Trophoblast cell (in vitro differentiated cells and primary cell): ENCODE measurements at regions not wholly inside any gene's neighbourhood (a gene's known extent, or its start where the extent isn't known, plus 50 kb on each side); places are given as distances from the start of the nearest gene placed in this dataset.

Experiments used
- DNase-seq, 2 donors: peaks; one replicate each; pipeline ENCODE4 v3.0.0-alpha.2; 2016
- H2AFZ ChIP-seq: 2 replicates; pipeline ENCODE4 v1.6.1; 2013; ENCODE audit warnings: low read length, moderate library complexity, mild to moderate bottlenecking; ENCODE audit not compliant: insufficient read depth, poor library complexity
- H2AK5ac ChIP-seq: 2 replicates; pipeline ENCODE4 v1.6.1; 2013; ENCODE audit warnings: mild to moderate bottlenecking, low read length
- H2BK120ac ChIP-seq: 2 replicates; pipeline ENCODE4 v1.6.1; 2013; ENCODE audit warnings: low read length, mild to moderate bottlenecking, moderate library complexity; ENCODE audit not compliant: insufficient read depth, poor library complexity
- H2BK12ac ChIP-seq: 2 replicates; pipeline ENCODE4 v1.6.1; 2013; ENCODE audit warnings: mild to moderate bottlenecking, low read length, moderate library complexity
- H2BK5ac ChIP-seq: 2 replicates; pipeline ENCODE4 v1.6.1; 2013; ENCODE audit warnings: low read length, low read depth, moderate library complexity, mild to moderate bottlenecking; ENCODE audit not compliant: poor library complexity
- H3K14ac ChIP-seq: 2 replicates; pipeline ENCODE4 v1.6.1; 2013; ENCODE audit warnings: mild to moderate bottlenecking, low read length
- H3K18ac ChIP-seq: 2 replicates; pipeline ENCODE4 v1.6.1; 2013; ENCODE audit warnings: mild to moderate bottlenecking, low read length
- H3K23ac ChIP-seq: 2 replicates; pipeline ENCODE4 v1.6.1; 2013; ENCODE audit warnings: low read length
- H3K27ac ChIP-seq: 2 replicates; pipeline ENCODE4 v1.5.1; 2013; ENCODE audit warnings: low read depth, mild to moderate bottlenecking, inconsistent platforms, low read length, moderate library complexity
- H3K27me3 ChIP-seq: 2 replicates; pipeline ENCODE4 v1.6.1; 2013; ENCODE audit warnings: inconsistent platforms, mild to moderate bottlenecking, low read length, moderate library complexity; ENCODE audit not compliant: insufficient read depth
- H3K36me3 ChIP-seq, 2 experiments: 1 replicate in 1 of 2; 2 replicates in 1 of 2; pipeline ENCODE4 v1.6.1; 2013; ENCODE audit warnings: low read length in 2 of 2, mild to moderate bottlenecking in 2 of 2, moderate library complexity in 1 of 2; ENCODE audit not compliant: insufficient read depth in 2 of 2, control insufficient read depth in 1 of 2
- H3K4ac ChIP-seq: 2 replicates; pipeline ENCODE4 v1.6.1; 2013; ENCODE audit warnings: low read depth, mild to moderate bottlenecking, low read length, moderate library complexity
- H3K4me1 ChIP-seq, 2 experiments: 1 replicate in 1 of 2; 2 replicates in 1 of 2; pipeline ENCODE4 v1.6.1; 2013; ENCODE audit warnings: low read length in 2 of 2, mild to moderate bottlenecking in 2 of 2, moderate library complexity in 1 of 2; ENCODE audit not compliant: insufficient read depth in 2 of 2, control insufficient read depth in 1 of 2
- H3K4me2 ChIP-seq: 2 replicates; pipeline ENCODE4 v1.6.1; 2013; ENCODE audit warnings: inconsistent platforms, mild to moderate bottlenecking, low read length, moderate library complexity
- H3K4me3 ChIP-seq: 2 replicates; pipeline ENCODE4 v1.5.1; 2013; ENCODE audit warnings: mild to moderate bottlenecking, low read depth, low read length, inconsistent platforms
- H3K79me1 ChIP-seq: one replicate; pipeline ENCODE4 v1.6.1; 2013; ENCODE audit warnings: low read length
- H3K79me2 ChIP-seq: 2 replicates; pipeline ENCODE4 v1.6.1; 2013; ENCODE audit warnings: low read length, mild to moderate bottlenecking; ENCODE audit not compliant: control insufficient read depth, insufficient read depth, poor library complexity
- H3K9ac ChIP-seq: 2 replicates; pipeline ENCODE4 v1.6.1; 2013; ENCODE audit warnings: mild to moderate bottlenecking, low read length
- H3K9me3 ChIP-seq: 2 replicates; pipeline ENCODE4 v1.6.1; 2013; ENCODE audit warnings: low read depth, mild to moderate bottlenecking, control low read depth, inconsistent platforms, low read length; ENCODE audit not compliant: insufficient read depth
- H4K12ac ChIP-seq: 2 replicates; pipeline ENCODE4 v1.6.1; 2013; ENCODE audit warnings: low read depth, mild to moderate bottlenecking, low read length, moderate library complexity
- H4K8ac ChIP-seq: 2 replicates; pipeline ENCODE4 v1.6.1; 2013; ENCODE audit warnings: low read depth, mild to moderate bottlenecking, low read length, moderate library complexity
- H4K91ac ChIP-seq: one replicate; pipeline ENCODE4 v1.6.1; 2013; ENCODE audit warnings: low read depth, mild to moderate bottlenecking, low read length, moderate library complexity
- WGBS: extraction: QIAGEN DNeasy Blood & Tissue Kit; methylation state at CpG from one replicate; pipeline ENCODE4 v1.1.7; 2013; ENCODE audit warnings: missing lambda C conversion rate; ENCODE audit not compliant: insufficient read length, insufficient coverage; ENCODE audit errors: extremely low coverage; 5-methylcytosine and 5-hydroxymethylcytosine counted together

GRCh38 chr11:115097796-115098408 is 406.3 kb downstream of the CADM1 start:
- H3K9ac ChIP-seq: no peak overlapping the region
- H3K79me1 ChIP-seq: no peaks in the 10 kb centered on the region
- H3K9me3 ChIP-seq: no peaks in the 10 kb centered on the region
- H3K18ac ChIP-seq: no peak overlapping the region
- no peak overlapping the region for H4K8ac ChIP-seq
- no peak for DNase-seq
- no peak overlapping the region for H3K4me2 ChIP-seq
- no peak overlapping the region for H4K12ac ChIP-seq
- no peak overlapping the region for H2BK5ac ChIP-seq
- no peak overlapping the region for H3K4me3 ChIP-seq
- no peak overlapping the region for H3K27ac ChIP-seq
- H3K23ac ChIP-seq: no peak overlapping the region
- H3K27me3 ChIP-seq: no peaks in the 10 kb centered on the region
- H2BK120ac ChIP-seq: no peak overlapping the region
- no peak overlapping the region for H2BK12ac ChIP-seq
- H3K4me1 ChIP-seq: no peaks in the 10 kb centered on the region
- no peak overlapping the region for H4K91ac ChIP-seq
- no peak overlapping the region for H3K14ac ChIP-seq
- no peaks in the 10 kb centered on the region for H3K79me2 ChIP-seq
- H3K36me3 ChIP-seq: no peaks in the 10 kb centered on the region
- WGBS: no CpG with 5 or more reads among the region's 6 CpGs
- no peak overlapping the region for H2AFZ ChIP-seq
- H2AK5ac ChIP-seq: no peak overlapping the region
- H3K4ac ChIP-seq: no peak overlapping the region

- Histone ChIP-seq H3K27me3 (no peaks in the 10 kb centered on the region), H3K9ac (no peak overlapping the region), H2AK5ac (no peak overlapping the region), H3K4me2 (no peak overlapping the region), H3K4me3 (no peak overlapping the region), H2BK120ac (no peak overlapping the region), H3K4me1 (no peaks in the 10 kb centered on the region), H4K12ac (no peak overlapping the region), H4K8ac (no peak overlapping the region), H2BK12ac (no peak overlapping the region), H3K9me3 (no peaks in the 10 kb centered on the region), H3K27ac (no peak overlapping the region), H3K18ac (no peak overlapping the region), H3K4ac (no peak overlapping the region), H2AFZ (no peak overlapping the region), H3K23ac (no peak overlapping the region), H3K79me2 (no peaks in the 10 kb centered on the region), H3K36me3 (no peaks in the 10 kb centered on the region), H2BK5ac (no peak overlapping the region), H4K91ac (no peak overlapping the region), H3K79me1 (no peaks in the 10 kb centered on the region), H3K14ac (no peak overlapping the region)
- no peak for DNase-seq
- WGBS: no CpG with 5 or more reads among the region's 9 CpGs
These were observed 403.5 kb downstream of the CADM1 start for GRCh38 chr11:115100706-115101105.

GRCh38 chr11:115103921-115104320 is 400.3 kb downstream of the CADM1 start:
- no peaks in the 10 kb centered on the region for H3K79me2 ChIP-seq
- H2AK5ac ChIP-seq: no peak overlapping the region
- H3K27me3 ChIP-seq: no peaks in the 10 kb centered on the region
- H4K12ac ChIP-seq: no peak overlapping the region
- no peak overlapping the region for H3K4ac ChIP-seq
- WGBS: no CpG with 5 or more reads among the region's 7 CpGs
- no peak overlapping the region for H2BK12ac ChIP-seq
- no peak for DNase-seq
- no peak overlapping the region for H3K9ac ChIP-seq
- no peaks in the 10 kb centered on the region for H3K4me1 ChIP-seq
- no peak overlapping the region for H3K4me2 ChIP-seq
- H3K23ac ChIP-seq: no peak overlapping the region
- no peaks in the 10 kb centered on the region for H3K36me3 ChIP-seq
- no peak overlapping the region for H2AFZ ChIP-seq
- no peak overlapping the region for H3K4me3 ChIP-seq
- no peaks in the 10 kb centered on the region for H3K79me1 ChIP-seq
- H4K91ac ChIP-seq: no peak overlapping the region
- H3K14ac ChIP-seq: no peak overlapping the region
- no peak overlapping the region for H4K8ac ChIP-seq
- H2BK120ac ChIP-seq: no peak overlapping the region
- H3K9me3 ChIP-seq: no peaks in the 10 kb centered on the region
- no peak overlapping the region for H2BK5ac ChIP-seq
- H3K18ac ChIP-seq: no peak overlapping the region
- H3K27ac ChIP-seq: no peak overlapping the region

- Histone ChIP-seq H3K9ac (no peak overlapping the region), H2BK120ac (no peak overlapping the region), H2AFZ (no peak overlapping the region), H3K4me1 (no peaks in the 10 kb centered on the region), H3K27ac (no peak overlapping the region), H3K18ac (no peak overlapping the region), H3K23ac (no peak overlapping the region), H3K27me3 (no peaks in the 10 kb centered on the region), H3K79me1 (no peaks in the 10 kb centered on the region), H4K91ac (no peak overlapping the region), H3K4me2 (no peak overlapping the region), H3K36me3 (no peaks in the 10 kb centered on the region), H4K8ac (no peak overlapping the region), H3K14ac (no peak overlapping the region), H3K4ac (no peak overlapping the region), H2BK5ac (no peak overlapping the region), H3K79me2 (no peaks in the 10 kb centered on the region), H3K4me3 (no peak overlapping the region), H2BK12ac (no peak overlapping the region), H4K12ac (no peak overlapping the region), H2AK5ac (no peak overlapping the region), H3K9me3 (no peaks in the 10 kb centered on the region)
- no peak for DNase-seq
- WGBS: no CpG with 5 or more reads among the region's 9 CpGs
These were observed 399.3 kb downstream of the CADM1 start for GRCh38 chr11:115104851-115105453.
